HG03196 (cell line): ENCODE measurements at regions not wholly inside any gene's neighbourhood (a gene's known extent, or its start where the extent isn't known, plus 50 kb on each side); places are given as distances from the start of the nearest gene placed in this dataset.
"Not testable (repeated sequence)": the region's sequence is repeated elsewhere in the genome, so short reads cannot be mapped to it uniquely, and the experiment has no call there.

Experiments
- ATAC-seq: cut with Tn5 transposase; IDR thresholded peaks from one replicate; pipeline ENCODE4 v1.9.1; 2021; ENCODE audit not compliant: unreplicated experiment

DNA sequence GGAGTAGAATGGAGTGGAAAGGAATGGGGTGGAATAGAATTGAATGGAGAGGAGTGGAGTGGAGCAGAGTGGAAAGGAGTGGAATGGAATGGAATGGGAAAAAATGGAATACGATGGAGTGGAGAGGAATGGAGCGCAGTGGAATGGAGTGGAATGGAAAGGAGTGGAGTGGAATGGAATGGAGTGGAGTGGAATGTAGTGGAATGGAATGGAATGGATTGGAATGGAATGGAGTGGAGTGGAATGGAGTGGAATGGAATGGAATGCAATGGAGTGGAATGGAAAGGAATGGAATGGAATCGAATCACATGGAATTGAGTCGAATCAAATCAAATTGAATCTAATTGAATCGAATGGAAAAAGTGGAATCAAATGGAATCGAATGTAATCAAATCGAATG lies 1016.1 kb downstream of the CDY1 start:
- ATAC-seq: no peak

DNA sequence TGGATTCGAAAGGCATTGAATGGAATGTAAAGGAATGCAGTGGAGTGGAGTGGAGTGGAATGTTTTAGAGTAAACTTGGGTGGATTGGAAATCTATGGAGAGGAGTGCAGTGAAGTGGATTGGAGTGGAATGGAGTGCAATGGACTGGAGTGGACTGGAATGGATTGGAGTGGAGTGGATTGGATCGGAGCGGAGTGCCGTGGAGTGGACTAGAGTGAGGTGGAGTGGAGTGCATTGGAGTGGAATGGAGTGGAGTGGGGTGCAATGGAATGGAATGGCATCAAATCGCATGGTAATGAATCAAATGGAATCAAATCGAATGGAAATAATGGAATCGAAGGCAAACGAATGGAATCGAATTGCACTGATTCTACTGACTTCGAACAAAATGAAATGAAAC lies 1023.9 kb downstream of the CDY1 start:
- ATAC-seq: not testable (repeated sequence)

DNA sequence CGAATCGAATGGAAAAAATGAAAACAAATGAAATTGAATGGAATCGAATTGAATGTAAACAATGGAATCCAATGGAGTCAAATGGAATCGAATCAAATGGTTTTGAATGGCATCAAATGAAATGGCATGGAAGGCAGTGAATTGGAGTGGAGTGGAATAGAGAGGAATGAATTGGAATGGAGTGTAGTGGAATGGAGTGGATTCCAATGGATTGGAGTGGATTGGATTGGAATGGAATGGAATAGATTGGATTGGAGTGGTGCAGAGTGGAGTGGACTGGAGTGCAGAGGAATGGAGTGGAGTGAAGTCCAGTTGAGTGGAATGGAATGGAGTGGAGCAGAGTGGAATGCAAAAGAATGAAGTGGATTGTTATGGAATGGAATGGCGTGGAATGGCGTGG lies 1026.3 kb downstream of the CDY1 start:
- ATAC-seq: not testable (repeated sequence)

DNA sequence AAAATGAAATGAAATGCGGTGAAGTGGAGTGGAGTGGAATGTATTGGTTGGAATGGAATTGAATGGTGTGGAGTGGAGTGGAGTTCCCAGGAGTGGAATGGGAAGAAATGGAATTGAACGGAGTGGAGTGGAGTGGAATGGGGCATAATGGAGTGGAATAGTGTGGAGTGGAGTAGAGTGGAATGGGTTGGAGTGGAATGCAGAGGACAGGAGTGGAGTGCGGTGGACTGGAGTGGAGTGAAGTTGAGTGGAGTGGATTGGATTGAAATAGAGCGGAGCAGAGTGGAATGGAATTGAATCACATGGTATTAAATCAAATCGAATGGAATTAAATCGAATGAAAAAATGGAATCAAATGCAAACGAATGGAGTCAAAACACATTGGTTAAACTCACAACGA lies 1042.3 kb downstream of the CDY1 start:
- ATAC-seq: not testable (repeated sequence)

DNA sequence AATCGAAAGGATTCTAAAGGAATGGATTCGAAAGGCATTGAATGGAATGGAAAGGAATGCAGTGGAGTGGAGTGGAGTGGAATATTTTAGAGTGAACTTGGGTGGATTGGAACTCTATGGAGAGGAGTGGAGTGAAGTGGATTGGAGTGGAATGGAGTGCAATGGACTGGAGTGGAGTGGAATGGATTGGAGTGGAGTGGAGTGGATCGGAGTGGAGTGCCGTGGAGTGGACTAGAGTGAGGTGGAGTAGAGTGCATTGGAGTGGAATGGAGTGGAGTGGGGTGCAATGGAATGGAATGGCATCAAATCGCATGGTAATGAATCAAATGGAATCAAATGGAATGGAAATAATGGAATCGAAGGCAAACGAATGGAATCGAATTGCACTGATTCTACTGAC lies 1044.8 kb downstream of the CDY1 start:
- not testable (repeated sequence) for ATAC-seq

DNA sequence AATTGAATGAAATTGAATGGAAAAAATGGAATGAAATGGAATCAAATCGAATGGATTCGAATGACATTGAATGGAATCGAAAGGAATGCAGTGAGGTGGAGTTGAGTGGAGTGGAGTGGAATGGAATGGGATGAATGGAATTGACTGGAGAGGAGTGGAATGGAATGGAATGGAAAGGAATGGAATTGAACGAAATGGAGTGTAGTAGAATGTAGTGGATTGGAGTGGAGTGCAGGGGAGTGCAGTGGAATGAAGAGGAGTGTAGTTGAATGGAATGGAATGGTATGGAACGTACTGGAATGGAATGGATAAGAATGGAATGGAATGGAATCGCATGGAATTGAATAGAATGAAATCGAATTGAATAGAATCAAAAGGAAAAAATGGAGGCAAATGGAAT lies 1047.3 kb downstream of the CDY1 start:
- not testable (repeated sequence) for ATAC-seq

DNA sequence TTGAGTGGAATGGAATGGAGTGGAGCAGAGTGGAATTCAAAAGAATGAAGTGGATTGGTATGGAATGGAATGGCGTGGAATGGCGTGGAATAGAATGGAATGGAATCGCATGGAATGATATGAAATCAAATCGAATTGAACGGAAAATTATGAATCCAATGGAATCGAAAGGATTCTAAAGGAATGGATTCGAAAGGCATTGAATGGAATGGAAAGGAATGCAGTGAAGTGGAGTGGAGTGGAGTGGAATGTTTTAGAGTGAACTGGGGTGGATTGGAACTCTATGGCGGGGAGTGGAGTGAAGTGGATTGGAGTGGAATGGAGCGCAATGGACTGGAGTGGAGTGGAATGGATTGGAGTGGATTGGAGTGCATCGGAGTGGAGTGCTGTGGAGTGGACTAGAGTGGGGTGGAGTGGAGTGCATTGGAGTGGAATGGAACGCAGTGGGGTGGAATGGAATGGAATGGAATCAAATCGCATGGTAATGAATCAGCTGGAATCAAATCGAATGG lies 1048.5 kb downstream of the CDY1 start:
- ATAC-seq: peak; percentile 33

DNA sequence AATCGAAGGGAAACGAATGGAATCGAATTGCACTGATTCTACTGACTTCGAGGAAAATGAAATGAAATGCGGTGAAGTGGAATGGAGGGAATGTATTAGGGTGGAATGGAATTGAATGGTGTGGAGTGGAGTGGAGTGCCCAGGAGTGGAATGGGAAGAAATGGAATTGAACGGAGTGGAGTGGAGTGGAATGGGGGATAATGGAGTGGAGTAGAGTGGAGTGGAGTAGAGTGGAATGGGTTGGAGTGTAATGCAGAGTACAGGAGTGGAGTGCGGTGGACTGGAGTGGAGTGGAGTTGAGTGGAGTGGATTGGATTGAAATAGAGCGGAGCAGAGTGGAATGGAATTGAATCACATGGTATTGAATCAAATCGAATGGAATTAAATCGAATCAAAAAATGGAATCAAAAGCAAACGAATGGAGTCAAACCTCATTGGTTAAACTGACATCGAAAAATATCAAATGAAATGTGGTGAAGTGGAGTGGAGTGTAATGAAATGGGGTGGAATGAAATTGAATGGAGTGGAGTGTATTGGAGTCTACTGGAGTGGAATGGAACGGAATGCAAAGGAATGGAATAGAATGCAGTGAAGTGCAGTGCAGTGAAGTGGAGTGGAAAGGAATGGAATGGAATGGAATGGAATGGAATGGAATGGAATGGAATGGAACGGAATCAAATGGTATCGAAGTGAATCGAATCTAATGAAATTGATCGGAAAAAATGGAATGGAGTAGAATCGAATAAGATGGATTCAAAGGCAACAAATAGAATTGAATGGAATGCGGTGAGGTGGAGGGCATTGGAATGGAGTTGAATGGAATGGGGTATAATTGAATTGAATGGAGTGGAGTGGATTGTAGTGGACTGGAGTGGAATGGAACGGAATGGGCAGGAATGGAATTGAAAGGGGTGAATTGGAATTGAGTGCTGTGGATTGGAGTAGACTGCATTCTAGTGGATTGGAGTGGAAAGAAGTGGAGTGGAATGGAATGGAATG lies 1049.3 kb downstream of the CDY1 start:
- peak; percentile 71 for ATAC-seq
